ENCODE measurements at regions not wholly inside any gene's neighbourhood (a gene's known extent, or its start where the extent isn't known, plus 50 kb on each side); places are given as distances from the start of the nearest gene placed in this dataset.
A peak's percentile ranks its signal among the peaks of the same experiment; 100 is the strongest.
"Not testable (repeated sequence)": the region's sequence is repeated elsewhere in the genome, so short reads cannot be mapped to it uniquely, and the experiment has no call there.

GRCh38 chr2:173552531-173552930 lies 197.9 kb downstream of the CDCA7 start:
- no peak for DNase-seq

GRCh38 chr2:173553593-173553992 lies 198.9 kb downstream of the CDCA7 start:
- DNase-seq = no peak

GRCh38 chr2:173555833-173556232 lies 201.2 kb downstream of the CDCA7 start:
- no peak for DNase-seq

GRCh38 chr2:173556816-173557215 lies 202.1 kb downstream of the CDCA7 start:
- peak; percentile 65 for DNase-seq

GRCh38 chr2:173557497-173557896 lies 202.8 kb downstream of the CDCA7 start:
- no peak for DNase-seq

GRCh38 chr2:173567493-173567892 lies 212.8 kb downstream of the CDCA7 start:
- DNase-seq = peak; percentile 66

- DNase-seq = peak; percentile 15
Observed at GRCh38 chr2:173568054-173568453, 213.4 kb downstream of the CDCA7 start.

GRCh38 chr2:173571021-173571821 lies 216.5 kb downstream of the CDCA7 start:
- peak; percentile 29 for DNase-seq

- no peak for DNase-seq
Observed at GRCh38 chr2:173571887-173572680, 217.4 kb downstream of the CDCA7 start.

- DNase-seq = no peak
Observed at GRCh38 chr2:173572848-173573247, 218.2 kb downstream of the CDCA7 start.

- not testable (repeated sequence) for DNase-seq
Observed at GRCh38 chr2:173573782-173574181, 219.1 kb downstream of the CDCA7 start.

GRCh38 chr2:173574324-173575112 lies 219.8 kb downstream of the CDCA7 start:
- no peak for DNase-seq

GRCh38 chr2:173578404-173579107 lies 223.9 kb downstream of the CDCA7 start:
- DNase-seq = no peak

GRCh38 chr2:173580351-173580750 lies 225.7 kb downstream of the CDCA7 start:
- DNase-seq = no peak

- DNase-seq = no peak
Observed at GRCh38 chr2:173580956-173581355, 226.3 kb downstream of the CDCA7 start.

- no peak for DNase-seq
Observed at GRCh38 chr2:173583196-173583595, 228.5 kb downstream of the CDCA7 start.

- no peak for DNase-seq
Observed at GRCh38 chr2:173584000-173584399, 229.3 kb downstream of the CDCA7 start.

GRCh38 chr2:173584676-173585458 lies 230.2 kb downstream of the CDCA7 start:
- no peak for DNase-seq

GRCh38 chr2:173588931-173589369 lies 234.3 kb downstream of the CDCA7 start:
- no peak for DNase-seq

GRCh38 chr2:173589604-173590275 lies 235.1 kb downstream of the CDCA7 start:
- peak; percentile 69 for DNase-seq

- peak; percentile 85 for DNase-seq
Observed at GRCh38 chr2:173590276-173590861, 235.7 kb downstream of the CDCA7 start.

All from DMS 273 treated with DMSO at 0.1 percent for 48 hours (cell line).